ENCODE measurements at regions not wholly inside any gene's neighbourhood (a gene's known extent, or its start where the extent isn't known, plus 50 kb on each side); places are given as distances from the start of the nearest gene placed in this dataset.

GRCh38 chr17:71378036-71378435 is 742.8 kb upstream of the SOX9 start:
- no peak for DNase-seq

GRCh38 chr17:71378741-71379140 is 742.1 kb upstream of the SOX9 start:
- no peak for DNase-seq

GRCh38 chr17:71379512-71379911 is 741.3 kb upstream of the SOX9 start:
- DNase-seq = no peak

- DNase-seq = no peak
These were observed 740.3 kb upstream of the SOX9 start for GRCh38 chr17:71380535-71380934.

GRCh38 chr17:71380936-71381335 is 739.9 kb upstream of the SOX9 start:
- no peak for DNase-seq

GRCh38 chr17:71383091-71383490 is 737.7 kb upstream of the SOX9 start:
- no peak for DNase-seq

- DNase-seq = no peak
These were observed 733.4 kb upstream of the SOX9 start for GRCh38 chr17:71387456-71387855.

- DNase-seq = no peak
These were observed 727.9 kb upstream of the SOX9 start for GRCh38 chr17:71392715-71393567.

- no peak for DNase-seq
These were observed 724.9 kb upstream of the SOX9 start for GRCh38 chr17:71395901-71396300.

GRCh38 chr17:71396711-71397110 is 724.1 kb upstream of the SOX9 start:
- DNase-seq = no peak

- no peak for DNase-seq
These were observed 722.8 kb upstream of the SOX9 start for GRCh38 chr17:71398025-71398424.

- DNase-seq = no peak
These were observed 722.0 kb upstream of the SOX9 start for GRCh38 chr17:71398800-71399219.

GRCh38 chr17:71399221-71399620 is 721.6 kb upstream of the SOX9 start:
- DNase-seq = no peak

- DNase-seq = no peak
These were observed 721.2 kb upstream of the SOX9 start for GRCh38 chr17:71399649-71400048.

- no peak for DNase-seq
These were observed 718.8 kb upstream of the SOX9 start for GRCh38 chr17:71402007-71402406.

GRCh38 chr17:71402661-71403141 is 718.1 kb upstream of the SOX9 start:
- no peak for DNase-seq

GRCh38 chr17:71405101-71405500 is 715.7 kb upstream of the SOX9 start:
- DNase-seq = no peak

- no peak for DNase-seq
These were observed 712.8 kb upstream of the SOX9 start for GRCh38 chr17:71407981-71408380.

- no peak for DNase-seq
These were observed 711.7 kb upstream of the SOX9 start for GRCh38 chr17:71409137-71409536.

- DNase-seq = no peak
These were observed 711.1 kb upstream of the SOX9 start for GRCh38 chr17:71409712-71410111.

- no peak for DNase-seq
These were observed 708.0 kb upstream of the SOX9 start for GRCh38 chr17:71412803-71413202.

- DNase-seq = no peak
These were observed 706.9 kb upstream of the SOX9 start for GRCh38 chr17:71413935-71414334.

GRCh38 chr17:71417142-71417541 is 703.7 kb upstream of the SOX9 start:
- DNase-seq = no peak

- no peak for DNase-seq
These were observed 697.9 kb upstream of the SOX9 start for GRCh38 chr17:71422968-71423367.
